UCSD-AML1 (cell line): ENCODE measurements at regions not wholly inside any gene's neighbourhood (a gene's known extent, or its start where the extent isn't known, plus 50 kb on each side); places are given as distances from the start of the nearest gene placed in this dataset.
"Not testable (repeated sequence)": the region's sequence is repeated elsewhere in the genome, so short reads cannot be mapped to it uniquely, and the experiment has no call there.

Source experiments
- DNase-seq: peaks from one replicate; lab custom pipeline; 2025; ENCODE audit not compliant: unreplicated experiment; lab: John Stamatoyannopoulos, UW

DNA sequence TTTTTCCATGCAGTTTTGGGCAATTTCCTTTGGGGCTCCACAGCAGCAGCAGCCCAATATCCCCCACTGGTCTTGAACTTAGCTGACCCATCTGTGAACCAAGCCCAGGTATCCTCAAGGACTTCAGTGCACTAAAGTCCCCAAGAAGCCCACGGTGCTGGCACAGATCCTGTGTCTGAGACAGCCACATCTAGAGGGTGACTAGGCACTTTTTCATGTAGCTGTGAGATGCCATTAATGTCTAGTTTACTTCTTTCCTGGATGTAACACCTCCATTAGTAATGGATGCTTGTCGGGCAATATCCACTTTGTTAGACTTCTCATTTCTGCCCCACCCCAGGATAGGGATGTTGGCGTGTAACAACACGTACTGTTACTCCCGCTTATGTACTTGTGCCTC lies 117.9 kb downstream of the GPCPD1 start:
- no peak for DNase-seq

DNA sequence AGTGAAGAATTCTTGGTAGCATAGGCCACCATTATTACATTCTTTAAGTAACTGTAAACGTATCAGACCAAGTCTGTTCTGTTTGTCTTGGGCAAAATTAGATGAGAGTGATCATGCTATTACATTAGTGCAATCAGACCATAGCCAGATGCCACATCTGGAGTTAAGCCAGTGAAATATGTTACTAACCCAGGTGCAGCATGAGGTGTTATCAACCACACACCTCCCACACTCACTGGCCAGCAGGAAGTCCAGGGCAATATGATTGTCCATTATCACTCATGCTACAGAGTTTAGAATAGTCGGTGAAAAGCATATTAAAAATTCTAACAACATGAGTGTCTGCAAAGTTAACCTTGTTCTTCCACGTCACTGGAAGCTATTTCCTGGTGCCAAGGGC lies 119.4 kb downstream of the GPCPD1 start:
- DNase-seq, result no peak

DNA sequence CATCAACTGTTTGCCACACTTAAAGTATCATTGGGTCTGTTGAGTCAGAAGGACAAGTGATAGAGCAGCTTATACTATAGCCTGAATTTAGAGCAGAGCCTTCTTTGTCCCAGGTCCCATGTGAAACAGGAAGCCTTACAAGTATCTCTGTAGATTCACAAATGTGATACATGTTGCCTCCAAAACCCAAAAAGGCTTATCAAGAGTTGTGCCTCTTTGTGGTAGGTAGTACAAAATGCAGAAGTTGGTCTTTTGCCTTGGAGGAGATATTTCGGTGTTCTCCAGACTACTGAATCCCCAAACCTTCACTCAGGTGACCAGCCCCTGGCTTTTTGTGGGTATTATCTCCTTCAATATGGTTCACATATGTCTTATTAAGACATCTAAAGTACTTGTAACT lies 121.2 kb downstream of the GPCPD1 start:
- no peak for DNase-seq

DNA sequence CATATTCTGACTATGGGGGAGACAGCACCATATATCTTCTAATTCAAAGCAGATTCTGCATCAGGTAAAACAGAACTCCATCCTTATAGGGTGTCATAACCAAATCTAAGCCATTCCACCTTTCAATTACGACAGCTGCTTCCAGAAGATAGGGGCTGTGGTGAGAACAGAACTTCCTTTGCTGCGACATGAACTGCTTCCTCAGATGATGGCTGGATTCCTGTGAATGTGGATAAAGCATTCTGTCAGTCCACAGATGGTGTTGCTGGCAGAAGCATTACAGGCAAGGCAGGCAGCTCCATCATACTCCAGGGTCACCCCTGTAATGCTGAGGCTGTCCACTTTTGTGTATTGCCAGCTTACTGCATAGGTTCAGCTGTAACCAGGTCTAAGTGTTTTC lies 122.0 kb downstream of the GPCPD1 start:
- peak; percentile 54 for DNase-seq

DNA sequence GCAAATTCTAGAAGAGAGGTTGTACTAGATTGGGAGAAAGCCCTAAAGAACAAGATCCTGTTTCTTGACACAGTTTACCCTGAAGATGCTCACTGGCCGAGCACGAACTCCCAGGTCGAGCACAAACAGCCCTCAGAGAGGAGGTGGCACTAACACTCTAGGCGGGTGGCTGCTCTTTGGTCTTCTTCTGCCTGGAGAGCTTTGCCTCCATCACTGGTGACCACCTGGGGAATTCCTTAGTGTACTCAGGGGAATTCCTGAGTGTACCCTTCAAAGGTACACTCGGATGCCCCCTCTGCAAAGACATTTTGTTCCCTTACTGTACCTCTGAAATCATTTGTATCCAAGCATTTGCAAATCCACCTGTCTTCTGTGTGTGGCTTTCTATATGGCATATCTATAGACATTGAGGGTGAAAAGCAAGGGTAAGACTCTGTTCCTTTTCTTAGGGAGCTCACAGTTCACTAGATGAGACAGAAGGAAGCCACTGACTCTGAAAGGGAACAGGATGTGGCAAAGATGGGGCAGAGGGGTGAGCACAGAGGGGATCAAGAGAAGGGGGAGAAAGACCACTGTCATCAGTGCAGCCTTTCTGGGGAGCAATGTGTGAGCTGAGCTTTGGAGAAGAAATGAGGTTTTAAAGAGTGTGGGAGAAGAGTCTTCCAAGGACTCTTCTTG lies 124.3 kb downstream of the GPCPD1 start:
- no peak for DNase-seq

DNA sequence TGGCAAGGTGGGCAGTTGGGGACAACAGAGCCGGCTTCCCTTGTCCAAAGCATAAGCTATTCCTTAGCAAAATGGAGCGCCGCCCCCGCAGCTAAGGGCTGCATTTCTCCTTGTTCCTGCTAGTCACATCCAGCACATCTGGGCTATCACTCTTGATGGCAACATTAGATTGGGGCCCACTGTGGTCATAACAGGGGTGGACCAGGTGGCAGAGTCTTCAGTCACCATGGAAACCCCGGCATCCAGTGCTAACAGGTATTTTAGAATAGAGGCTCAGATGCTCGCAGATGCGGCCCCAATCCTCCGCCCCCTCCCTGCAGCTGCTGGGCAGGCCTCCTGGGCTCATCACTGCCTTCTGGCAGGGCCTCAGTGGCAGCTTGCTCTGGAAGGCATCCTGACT lies 125.9 kb downstream of the GPCPD1 start:
- no peak for DNase-seq

DNA sequence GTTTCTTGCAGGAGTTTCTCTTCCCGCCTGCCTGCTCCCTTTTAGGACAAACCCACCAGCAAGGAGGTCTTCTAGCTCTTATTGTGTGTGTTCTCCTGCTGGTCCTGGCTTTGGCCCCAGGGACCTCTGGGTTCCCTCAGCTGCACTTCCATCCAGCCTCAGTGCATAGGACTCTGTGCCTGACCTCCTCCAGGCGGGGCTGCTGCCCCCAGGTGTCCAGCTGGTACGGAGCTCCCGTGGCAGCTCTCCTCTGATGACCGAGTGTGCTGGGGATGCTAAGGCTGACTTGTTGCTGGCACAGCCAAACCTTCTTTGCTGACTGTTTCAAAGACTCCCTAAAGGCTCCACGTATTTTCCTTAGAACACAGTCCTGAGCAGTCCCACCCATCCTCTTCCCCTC lies 126.5 kb downstream of the GPCPD1 start:
- no peak for DNase-seq

DNA sequence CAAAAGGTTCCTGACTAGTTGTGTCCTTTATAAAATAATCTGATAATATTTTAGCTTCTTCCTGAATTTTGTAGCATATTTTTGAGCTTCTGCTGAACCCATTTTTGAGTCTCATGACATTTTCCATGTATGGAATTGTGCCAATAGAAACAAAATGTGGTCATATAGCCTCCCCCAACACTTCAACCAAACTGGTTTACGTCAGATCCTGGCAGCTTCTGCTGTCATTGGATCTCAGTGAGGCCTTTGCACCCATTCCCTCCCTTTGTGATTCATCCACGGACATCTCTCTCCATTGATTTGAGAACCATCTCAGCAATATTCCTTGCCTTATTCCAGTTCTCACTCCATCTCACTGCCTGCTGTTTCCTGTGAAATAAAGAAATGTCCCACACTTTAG lies 128.0 kb downstream of the GPCPD1 start:
- DNase-seq, result no peak

DNA sequence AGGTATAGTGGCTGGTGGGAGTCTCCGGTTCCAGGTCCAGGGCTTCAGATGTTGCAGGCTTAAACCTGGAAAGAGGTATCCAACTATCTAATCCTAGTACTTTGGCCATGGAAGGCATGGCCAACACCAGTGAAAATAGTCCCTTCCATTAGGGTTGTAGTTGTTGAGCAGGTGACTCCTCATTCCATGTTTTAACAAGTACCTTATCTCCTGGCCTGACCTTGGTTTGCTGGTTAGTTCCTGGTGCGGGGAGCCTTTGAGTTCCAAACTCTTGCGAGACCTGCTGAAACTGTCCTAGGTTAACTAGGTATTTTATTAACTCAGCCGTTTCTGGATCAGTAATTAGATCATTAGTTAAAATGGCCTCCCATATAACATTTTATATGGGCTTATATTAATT lies 128.9 kb downstream of the GPCPD1 start:
- DNase-seq, result no peak

DNA sequence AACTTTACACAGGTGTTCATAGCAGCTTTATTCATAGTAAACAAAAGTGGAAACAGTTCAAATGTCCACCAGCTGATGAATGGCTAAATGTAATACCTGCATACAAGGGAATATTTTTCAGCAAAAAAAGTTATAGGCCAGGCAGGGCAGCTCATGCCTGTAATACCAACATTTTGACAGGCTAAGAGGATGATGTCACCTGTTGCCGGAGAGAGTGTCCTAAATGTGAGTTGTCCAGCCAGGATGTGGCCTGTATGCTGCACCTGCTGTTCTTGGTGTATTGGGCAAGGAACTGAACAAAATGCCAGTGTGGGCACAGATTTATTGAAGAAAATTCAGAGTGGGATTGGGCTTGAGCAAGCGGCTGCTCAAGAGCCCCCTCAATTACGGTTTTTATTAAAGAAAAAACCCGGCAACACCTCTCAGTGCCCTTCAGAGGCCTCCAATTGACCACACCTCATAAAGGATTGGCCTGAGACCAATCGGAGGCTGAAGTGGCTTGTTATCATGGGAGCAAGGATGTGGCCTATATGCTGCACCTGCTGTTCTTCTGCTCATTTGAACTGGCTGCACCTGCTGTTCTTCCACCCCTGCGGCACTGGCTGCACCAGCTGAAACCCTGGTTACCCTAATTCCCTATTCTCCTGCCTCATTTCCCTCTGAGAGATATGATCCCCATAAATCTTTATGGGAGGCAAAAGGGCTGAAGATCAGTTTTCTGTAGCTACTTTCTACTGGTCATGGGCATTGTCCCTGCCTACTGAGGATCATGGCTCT lies 129.8 kb downstream of the GPCPD1 start:
- DNase-seq, result no peak

DNA sequence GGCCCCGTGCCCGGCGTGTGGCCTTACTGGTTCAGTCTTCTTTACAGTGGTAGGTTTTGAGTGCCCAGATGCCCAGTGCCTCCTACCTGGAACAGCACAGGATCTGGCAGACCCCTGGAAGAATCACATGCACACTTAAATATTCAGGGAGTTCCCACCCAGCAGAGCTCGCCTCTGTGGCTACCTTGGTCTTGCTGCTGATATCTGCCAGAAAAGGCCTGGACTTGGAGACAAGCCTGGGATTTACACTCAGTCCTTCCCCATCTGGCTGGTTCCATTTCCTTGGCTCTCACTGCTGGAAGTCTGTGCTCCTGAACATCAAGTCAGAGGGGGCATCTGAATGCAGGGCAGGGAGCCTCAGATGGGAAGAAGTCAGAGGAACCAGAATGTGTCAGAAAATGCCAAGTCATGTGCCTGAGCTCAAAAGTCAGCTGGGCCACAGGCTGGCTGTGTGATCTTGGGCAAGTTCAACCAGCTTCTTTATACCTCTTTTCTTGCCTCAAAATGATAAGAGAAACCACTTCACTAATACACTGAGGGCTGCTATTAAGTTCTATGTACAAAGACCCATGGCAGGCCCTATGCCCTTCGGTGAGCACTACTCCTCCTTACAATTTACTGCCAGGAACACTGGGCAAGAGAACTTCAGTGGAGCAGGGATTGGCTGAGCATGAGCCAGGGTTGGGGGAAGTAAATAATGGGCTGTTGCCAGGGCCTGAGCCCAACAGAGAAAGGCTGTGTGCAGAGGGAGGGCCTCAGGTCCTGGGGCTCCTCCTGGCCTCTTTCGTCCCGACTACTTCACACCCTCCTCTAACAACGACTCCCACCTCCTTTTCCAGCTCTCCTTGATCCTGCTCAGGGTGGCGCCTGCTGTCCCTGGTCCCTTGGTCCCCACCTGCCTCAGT lies 135.9 kb downstream of the GPCPD1 start:
- DNase-seq, result no peak

DNA sequence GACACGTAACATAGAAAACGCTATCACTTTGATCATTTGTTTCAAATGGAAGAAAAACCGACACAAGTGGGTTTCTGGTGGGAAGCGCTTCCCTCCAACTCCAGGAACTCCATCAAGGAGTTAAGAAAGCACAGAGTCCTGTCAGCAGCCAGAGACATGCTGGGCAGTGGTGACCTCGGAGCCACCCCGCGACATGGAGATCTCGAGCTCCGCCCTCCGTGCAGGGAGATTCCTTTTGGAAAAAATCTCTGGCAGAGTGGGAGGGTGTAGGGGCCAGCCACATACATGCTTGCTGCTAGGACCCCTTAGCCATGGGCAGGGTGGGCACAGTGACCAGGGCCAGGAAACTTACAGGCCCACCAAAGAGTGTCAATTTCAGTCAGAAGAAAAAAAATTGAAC lies 138.9 kb downstream of the GPCPD1 start:
- DNase-seq, result not testable (repeated sequence)

DNA sequence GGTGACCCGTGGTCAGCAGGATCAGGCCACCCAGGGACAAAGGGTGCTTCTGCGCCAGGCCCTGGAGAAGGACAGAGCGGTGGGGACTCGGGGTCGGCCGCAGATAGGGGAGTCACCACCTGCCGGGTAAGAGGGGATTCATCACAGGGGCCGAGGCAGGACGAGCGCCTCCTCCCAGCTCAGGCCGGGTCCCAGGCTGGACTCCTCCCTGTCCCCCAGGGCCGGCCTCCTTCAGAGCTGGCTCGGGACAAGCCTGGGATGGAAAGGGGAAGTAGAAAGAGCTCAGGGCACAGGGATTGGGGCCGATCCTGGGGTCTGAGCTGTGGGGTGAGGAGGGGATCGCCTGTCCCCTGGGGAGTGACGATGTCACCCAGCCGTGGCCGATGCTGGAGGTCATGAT lies 139.4 kb downstream of the GPCPD1 start:
- DNase-seq, result no peak

DNA sequence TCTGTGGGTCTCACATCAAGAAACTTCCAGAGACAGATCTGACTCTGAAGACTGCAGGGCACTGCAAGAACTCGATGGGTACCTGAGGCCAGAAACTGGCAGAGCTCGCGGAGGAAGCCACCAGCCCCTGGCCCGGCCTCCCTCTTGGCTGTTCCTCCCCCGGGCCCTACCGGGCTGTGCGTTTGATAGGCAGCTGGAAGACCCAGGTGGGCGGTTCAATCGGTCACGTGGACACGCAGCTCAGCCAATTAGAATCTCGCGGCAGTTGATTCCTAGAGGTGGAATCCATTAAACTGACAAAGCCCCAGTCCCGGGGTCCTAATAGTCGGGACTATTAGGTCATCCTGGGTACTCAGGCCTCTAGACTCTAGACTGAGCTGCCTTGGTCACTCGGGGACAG lies 139.9 kb downstream of the GPCPD1 start:
- no peak for DNase-seq

DNA sequence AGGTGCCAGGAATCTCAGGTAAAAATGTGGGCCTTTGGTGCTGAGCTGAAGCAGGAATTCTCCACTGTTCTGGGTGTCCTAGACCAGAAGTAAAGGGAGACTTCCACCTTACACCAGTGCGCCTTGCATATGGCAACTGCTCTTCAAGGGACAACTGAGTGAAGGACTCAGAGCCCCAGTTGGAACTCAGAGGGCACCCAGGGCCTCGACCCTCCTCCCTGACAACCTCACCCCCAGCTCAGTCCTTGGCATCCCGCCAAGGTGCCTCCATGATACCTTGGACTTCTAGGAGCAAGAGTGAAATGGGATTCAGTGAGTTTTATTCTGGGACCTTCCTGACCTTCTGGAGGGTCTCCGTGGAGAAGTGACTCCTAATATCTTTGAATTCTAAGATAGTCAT lies 140.3 kb downstream of the GPCPD1 start:
- no peak for DNase-seq

DNA sequence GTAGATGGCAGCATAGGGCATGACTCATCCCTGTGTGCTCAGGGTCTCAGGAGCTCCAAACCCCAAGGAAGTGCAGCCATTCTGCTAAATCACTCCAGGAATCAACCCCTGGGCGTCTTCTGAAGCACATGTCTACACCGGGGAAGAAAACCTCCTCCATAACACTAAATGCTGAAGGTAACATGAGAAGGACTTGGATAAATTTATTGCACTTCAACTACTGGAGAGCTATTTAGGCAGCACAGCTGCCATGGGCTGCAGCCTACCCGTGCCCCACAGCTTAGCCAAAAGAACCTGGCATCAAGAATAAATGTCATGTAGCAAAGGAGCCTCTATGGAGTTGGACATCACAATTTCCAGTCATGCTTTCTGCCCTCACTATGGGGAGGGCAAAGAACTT lies 141.7 kb downstream of the GPCPD1 start:
- no peak for DNase-seq

DNA sequence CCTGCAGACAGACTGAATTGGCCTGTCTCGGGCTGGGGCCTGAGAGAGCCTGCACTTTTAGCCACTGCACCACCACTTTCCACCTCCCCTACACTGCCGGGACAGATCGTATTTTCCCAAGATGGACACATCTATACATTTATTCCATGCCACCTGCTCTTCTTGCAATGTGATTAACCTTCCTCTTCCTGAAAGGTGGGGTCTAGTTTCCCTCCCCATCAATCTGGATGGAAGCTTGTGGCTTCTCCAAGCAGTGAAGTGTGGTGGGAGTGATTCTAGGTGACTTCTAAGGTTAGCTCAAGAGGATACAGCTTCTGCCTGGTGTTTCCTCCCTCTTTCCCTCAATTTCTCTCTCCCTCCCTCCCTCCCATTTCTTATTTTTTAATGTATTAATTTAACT lies 143.7 kb downstream of the GPCPD1 start:
- DNase-seq, result no peak

DNA sequence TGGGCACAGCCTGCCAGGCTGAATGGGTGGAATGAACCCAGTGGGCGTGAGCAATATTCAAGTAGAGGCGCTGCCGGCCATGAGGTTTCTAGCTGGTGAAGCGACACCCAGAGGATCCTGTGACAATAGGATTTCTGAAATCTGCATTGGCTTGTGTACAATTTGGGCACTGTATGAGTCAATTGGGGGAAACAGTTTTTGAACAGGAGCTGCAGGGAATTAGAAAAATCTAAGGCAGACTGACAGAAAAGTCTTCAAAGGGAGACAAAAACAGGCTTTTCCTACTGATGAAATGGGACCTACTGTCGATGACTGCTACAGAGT lies 145.2 kb downstream of the GPCPD1 start:
- DNase-seq, result no peak

DNA sequence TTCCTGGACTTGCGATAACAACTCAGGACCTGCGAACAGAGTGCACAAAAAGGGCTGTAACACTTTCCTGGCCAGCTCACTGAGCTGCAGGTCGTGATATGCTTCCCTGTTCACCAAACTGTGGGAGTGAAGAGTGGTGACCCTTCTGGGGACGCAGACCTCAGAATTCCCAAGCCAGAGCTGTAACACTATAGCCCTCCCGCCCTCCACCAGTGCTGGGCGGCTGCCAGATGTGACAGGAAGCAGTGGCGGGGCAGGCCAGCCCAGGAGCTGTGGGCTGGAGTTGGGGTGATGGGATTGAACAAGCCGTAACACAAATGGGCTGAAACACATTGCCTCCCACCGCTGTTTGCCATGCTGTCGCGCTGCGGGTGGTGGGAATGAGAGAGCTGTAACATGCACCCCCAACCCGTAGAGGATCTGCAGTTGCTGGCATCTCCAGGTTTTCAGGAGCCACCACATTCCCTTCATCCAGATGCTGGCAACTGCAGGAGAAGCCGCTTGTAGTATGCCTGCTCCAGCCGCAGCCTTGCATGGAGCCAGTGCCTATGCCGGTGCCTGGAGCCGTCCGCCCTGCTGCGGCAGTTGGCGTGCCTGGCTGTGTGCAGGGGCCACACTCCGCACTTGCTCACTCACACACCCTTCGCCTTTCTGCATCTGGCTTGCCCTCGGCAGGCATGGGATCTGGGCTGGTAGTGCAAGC lies 145.8 kb downstream of the GPCPD1 start:
- no peak for DNase-seq

DNA sequence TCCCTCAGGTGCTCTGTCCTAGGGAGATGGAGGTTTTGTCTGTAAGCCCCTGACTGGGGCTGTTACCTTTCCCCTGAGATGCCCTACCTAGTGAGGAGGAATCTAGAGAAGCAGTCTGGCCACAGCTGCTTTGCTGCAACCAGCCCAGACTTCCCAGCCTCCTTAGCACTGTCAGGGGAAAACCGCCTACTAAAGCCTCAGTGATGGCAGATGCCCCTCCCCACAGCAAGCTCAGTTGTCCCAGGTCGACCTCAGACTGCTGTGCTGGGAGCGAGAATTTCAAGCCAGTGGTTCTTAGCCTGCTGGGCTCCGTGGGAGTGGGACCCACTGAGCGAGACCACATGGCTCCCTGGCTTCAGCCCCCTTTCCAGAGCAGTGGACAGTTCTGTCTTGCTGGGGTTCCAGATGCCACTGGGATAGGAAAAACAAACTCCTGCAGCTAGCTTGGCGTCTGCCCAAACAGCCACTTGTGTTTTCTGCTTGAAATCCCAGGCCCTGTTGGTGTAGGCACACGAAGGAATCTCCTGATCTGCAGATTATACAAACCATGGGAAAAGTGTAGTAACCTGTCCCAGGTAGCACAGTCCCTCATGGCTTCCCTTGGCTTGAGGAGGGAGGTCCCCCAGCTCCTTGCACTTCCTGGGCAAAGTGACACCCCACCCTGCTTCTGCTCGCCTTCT lies 146.4 kb upstream of the PROKR2 start:
- no peak for DNase-seq

DNA sequence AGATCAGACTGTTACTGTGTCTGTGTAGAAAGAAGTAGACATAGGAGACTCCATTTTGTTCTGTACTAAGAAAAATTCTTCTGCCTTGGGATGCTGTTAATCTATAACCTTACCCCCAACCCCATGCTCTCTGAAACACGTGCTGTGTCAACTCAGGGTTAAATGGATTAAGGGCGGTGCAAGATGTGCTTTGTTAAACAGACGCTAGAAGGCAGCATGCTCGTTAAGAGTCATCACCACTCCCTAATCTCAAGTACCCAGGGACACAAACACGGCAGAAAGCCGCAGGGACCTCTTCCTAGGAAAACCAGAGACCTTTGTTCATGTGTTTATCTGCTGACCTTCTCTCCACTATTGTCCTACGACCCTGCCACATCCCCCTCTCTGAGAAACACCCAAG lies 137.0 kb upstream of the PROKR2 start:
- not testable (repeated sequence) for DNase-seq
